Central memory CD8-positive, alpha-beta T cell (primary cell): ENCODE measurements at regions not wholly inside any gene's neighbourhood (a gene's known extent, or its start where the extent isn't known, plus 50 kb on each side); places are given as distances from the start of the nearest gene placed in this dataset.
"Not testable (repeated sequence)": the region's sequence is repeated elsewhere in the genome, so short reads cannot be mapped to it uniquely, and the experiment has no call there.

Experiments used
- ATAC-seq: fragments of 150-1000 bp; cut with Tn5 transposase; replicated peaks from 2 replicates; pipeline ENCODE4 v1.10.0; 2022; ENCODE audit warnings: mild to moderate bottlenecking, moderate FRiP score, moderate number of reproducible peaks; ENCODE audit not compliant: poor library complexity, severe bottlenecking; ENCODE audit errors: extremely low read depth
- DNase-seq, 2 donors: peaks; one replicate each; pipeline ENCODE4 v3.0.0; 2021; ENCODE audit warnings: low spot score in 2 of 2
- H3K27ac Mint-ChIP-seq: one replicate; pipeline ENCODE4 v1.8.0; 2022; ENCODE audit warnings: low read depth, mild to moderate bottlenecking, moderate library complexity, mixed read lengths
- H3K27me3 Mint-ChIP-seq: one replicate; pipeline ENCODE4 v1.8.0; 2022; ENCODE audit warnings: mixed read lengths
- H3K36me3 Mint-ChIP-seq: one replicate; pipeline ENCODE4 v1.8.0; 2022; ENCODE audit warnings: mild to moderate bottlenecking, moderate library complexity, mixed read lengths; ENCODE audit not compliant: insufficient read depth
- H3K4me1 Mint-ChIP-seq: one replicate; pipeline ENCODE4 v1.8.0; 2022; ENCODE audit warnings: mixed read lengths
- H3K4me3 Mint-ChIP-seq: one replicate; pipeline ENCODE4 v1.8.0; 2022; ENCODE audit warnings: mild to moderate bottlenecking, moderate library complexity, mixed read lengths
- H3K9me3 Mint-ChIP-seq: one replicate; pipeline ENCODE4 v1.8.0; 2022; ENCODE audit warnings: mixed read lengths

GRCh38 chr7:111647881-111648280 lies 85.6 kb upstream of the IMMP2L start:
- Mint-ChIP-seq H3K27ac (no peak overlapping the region), H3K4me3 (no peak overlapping the region), H3K36me3 (no peaks in the 10 kb centered on the region), H3K27me3 (peaks cover 51% of the 10 kb centered on the region), H3K9me3 (peaks cover 1% of the 10 kb centered on the region), H3K4me1 (no peaks in the 10 kb centered on the region)
- ATAC-seq (no peak), DNase-seq (no peak)

GRCh38 chr7:111644595-111644994 lies 82.3 kb upstream of the IMMP2L start:
- not testable (repeated sequence) for H3K9me3 Mint-ChIP-seq, ATAC-seq, DNase-seq, H3K27ac Mint-ChIP-seq, H3K36me3 Mint-ChIP-seq, H3K4me1 Mint-ChIP-seq, H3K4me3 Mint-ChIP-seq
- peaks cover 46% of the 10 kb centered on the region for H3K27me3 Mint-ChIP-seq

- no peaks in the 10 kb centered on the region for H3K4me1 Mint-ChIP-seq
- H3K4me3 Mint-ChIP-seq = no peak overlapping the region
- H3K27ac Mint-ChIP-seq = no peak overlapping the region
- DNase-seq = no peak
- H3K9me3 Mint-ChIP-seq = no peaks in the 10 kb centered on the region
- ATAC-seq = no peak
- peaks cover 54% of the 10 kb centered on the region for H3K27me3 Mint-ChIP-seq
- no peaks in the 10 kb centered on the region for H3K36me3 Mint-ChIP-seq
Measured at GRCh38 chr7:111642373-111642772, 80.1 kb upstream of the IMMP2L start.

- H3K9me3 Mint-ChIP-seq = no peaks in the 10 kb centered on the region
- no peaks in the 10 kb centered on the region for H3K4me1 Mint-ChIP-seq
- DNase-seq (no peak), ATAC-seq (no peak)
- H3K27me3 Mint-ChIP-seq = peaks cover 37% of the 10 kb centered on the region
- no peaks in the 10 kb centered on the region for H3K36me3 Mint-ChIP-seq
- no peak overlapping the region for H3K27ac Mint-ChIP-seq
- H3K4me3 Mint-ChIP-seq = no peak overlapping the region
Measured at GRCh38 chr7:111640416-111640815, 78.1 kb upstream of the IMMP2L start.

- H3K27me3 Mint-ChIP-seq = peaks cover 32% of the 10 kb centered on the region
- no peak overlapping the region for H3K4me3 Mint-ChIP-seq
- no peaks in the 10 kb centered on the region for H3K9me3 Mint-ChIP-seq
- no peaks in the 10 kb centered on the region for H3K4me1 Mint-ChIP-seq
- no peak for ATAC-seq
- no peak for DNase-seq
- H3K36me3 Mint-ChIP-seq = no peaks in the 10 kb centered on the region
- H3K27ac Mint-ChIP-seq = no peak overlapping the region
Measured at GRCh38 chr7:111639934-111640333, 77.6 kb upstream of the IMMP2L start.

GRCh38 chr7:111638078-111638477 lies 75.8 kb upstream of the IMMP2L start:
- Mint-ChIP-seq H3K4me1 (no peaks in the 10 kb centered on the region), H3K4me3 (no peak overlapping the region), H3K27ac (no peak overlapping the region), H3K9me3 (no peaks in the 10 kb centered on the region), H3K36me3 (no peaks in the 10 kb centered on the region), H3K27me3 (peaks cover 35% of the 10 kb centered on the region)
- DNase-seq = no peak
- no peak for ATAC-seq

- peaks cover 66% of the 10 kb centered on the region for H3K27me3 Mint-ChIP-seq
- DNase-seq (no peak), ATAC-seq (no peak)
- peaks cover 2% of the 10 kb centered on the region for H3K36me3 Mint-ChIP-seq
- no peak overlapping the region for H3K4me3 Mint-ChIP-seq
- H3K9me3 Mint-ChIP-seq = peaks cover 20% of the 10 kb centered on the region
- H3K4me1 Mint-ChIP-seq = no peaks in the 10 kb centered on the region
- no peak overlapping the region for H3K27ac Mint-ChIP-seq
Measured at GRCh38 chr7:111633878-111634277, 71.6 kb upstream of the IMMP2L start.

GRCh38 chr7:111630862-111631261 lies 68.6 kb upstream of the IMMP2L start:
- ATAC-seq (no peak), DNase-seq (no peak)
- peaks cover 73% of the 10 kb centered on the region for H3K27me3 Mint-ChIP-seq
- H3K36me3 Mint-ChIP-seq = peaks cover 2% of the 10 kb centered on the region
- H3K4me3 Mint-ChIP-seq = no peak overlapping the region
- no peak overlapping the region for H3K27ac Mint-ChIP-seq
- H3K4me1 Mint-ChIP-seq = no peaks in the 10 kb centered on the region
- H3K9me3 Mint-ChIP-seq = peaks cover 20% of the 10 kb centered on the region

GRCh38 chr7:111622084-111622483 lies 59.8 kb upstream of the IMMP2L start:
- Mint-ChIP-seq H3K27ac (no peak overlapping the region), H3K36me3 (no peaks in the 10 kb centered on the region), H3K4me1 (no peaks in the 10 kb centered on the region), H3K4me3 (no peak overlapping the region), H3K27me3 (peaks cover 25% of the 10 kb centered on the region), H3K9me3 (no peaks in the 10 kb centered on the region)
- DNase-seq (no peak), ATAC-seq (no peak)
